ENCODE measurements at regions not wholly inside any gene's neighbourhood (a gene's known extent, or its start where the extent isn't known, plus 50 kb on each side); places are given as distances from the start of the nearest gene placed in this dataset.

DNA sequence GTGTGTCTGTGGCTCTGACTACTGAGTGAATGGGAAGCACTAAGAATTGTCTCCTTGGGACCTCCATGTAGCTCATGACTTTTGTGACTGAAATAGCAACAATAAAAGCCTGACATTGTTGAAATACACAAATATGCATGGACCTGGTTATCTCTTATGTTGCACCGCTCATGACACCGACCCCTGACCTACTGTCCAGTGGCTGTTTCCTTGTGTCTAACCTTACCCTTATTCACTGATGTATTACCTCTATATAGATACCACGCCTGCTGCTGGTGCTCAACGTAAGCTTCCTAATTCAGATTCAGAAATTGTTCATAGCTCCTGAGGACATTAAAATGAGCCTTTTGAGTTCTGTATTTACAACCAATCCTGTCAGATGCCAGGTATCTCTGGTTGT, 243.4 kb upstream of the SEMA3C start:
- no peak for TF ChIP-seq POLR2A (IDR thresholded peaks at IDR 0.05)
- TF ChIP-seq, protein P1, sequence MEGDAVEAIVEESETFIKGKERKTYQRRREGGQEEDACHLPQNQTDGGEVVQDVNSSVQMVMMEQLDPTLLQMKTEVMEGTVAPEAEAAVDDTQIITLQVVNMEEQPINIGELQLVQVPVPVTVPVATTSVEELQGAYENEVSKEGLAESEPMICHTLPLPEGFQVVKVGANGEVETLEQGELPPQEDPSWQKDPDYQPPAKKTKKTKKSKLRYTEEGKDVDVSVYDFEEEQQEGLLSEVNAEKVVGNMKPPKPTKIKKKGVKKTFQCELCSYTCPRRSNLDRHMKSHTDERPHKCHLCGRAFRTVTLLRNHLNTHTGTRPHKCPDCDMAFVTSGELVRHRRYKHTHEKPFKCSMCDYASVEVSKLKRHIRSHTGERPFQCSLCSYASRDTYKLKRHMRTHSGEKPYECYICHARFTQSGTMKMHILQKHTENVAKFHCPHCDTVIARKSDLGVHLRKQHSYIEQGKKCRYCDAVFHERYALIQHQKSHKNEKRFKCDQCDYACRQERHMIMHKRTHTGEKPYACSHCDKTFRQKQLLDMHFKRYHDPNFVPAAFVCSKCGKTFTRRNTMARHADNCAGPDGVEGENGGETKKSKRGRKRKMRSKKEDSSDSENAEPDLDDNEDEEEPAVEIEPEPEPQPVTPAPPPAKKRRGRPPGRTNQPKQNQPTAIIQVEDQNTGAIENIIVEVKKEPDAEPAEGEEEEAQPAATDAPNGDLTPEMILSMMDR (IDR thresholded peaks at IDR 0.05) = no peak

All from thyroid gland (tissue), 4 donors.